ENCODE measurements at regions not wholly inside any gene's neighbourhood (a gene's known extent, or its start where the extent isn't known, plus 50 kb on each side); places are given as distances from the start of the nearest gene placed in this dataset.

DNA sequence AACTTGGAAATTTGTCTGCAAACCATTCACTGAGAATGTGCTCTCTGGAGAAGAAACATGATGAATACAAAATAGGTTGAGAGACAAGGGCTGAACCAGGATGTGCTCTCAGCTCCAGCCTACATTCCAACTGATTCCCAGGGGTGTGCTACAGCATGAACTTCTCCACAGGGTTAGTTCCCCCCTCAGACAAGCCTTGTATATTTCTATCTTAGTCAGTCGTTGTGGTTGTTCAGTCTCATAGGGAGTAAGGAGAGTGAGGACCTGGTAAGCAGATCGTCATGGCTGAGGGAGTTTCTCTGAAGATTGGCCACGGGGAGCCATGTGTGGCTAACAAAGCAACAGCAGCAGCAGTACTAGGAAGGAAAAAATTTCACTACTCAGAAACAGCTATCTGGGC is 919.7 kb upstream of the CADM2 start:
- peak; percentile 8 for DNase-seq (ENCODE audit: low read depth)

GRCh38 chr3:84042399-84043106 is 916.2 kb upstream of the CADM2 start:
- DNase-seq (ENCODE audit: low read depth): no peak

- no peak for DNase-seq (ENCODE audit: low read depth)
Observed at GRCh38 chr3:84066915-84067314, 891.9 kb upstream of the CADM2 start.

GRCh38 chr3:84073664-84074063 is 885.1 kb upstream of the CADM2 start:
- no peak for DNase-seq (ENCODE audit: low read depth)

GRCh38 chr3:84074767-84075166 is 884.0 kb upstream of the CADM2 start:
- peak; percentile 13 for DNase-seq (ENCODE audit: low read depth)

DNA sequence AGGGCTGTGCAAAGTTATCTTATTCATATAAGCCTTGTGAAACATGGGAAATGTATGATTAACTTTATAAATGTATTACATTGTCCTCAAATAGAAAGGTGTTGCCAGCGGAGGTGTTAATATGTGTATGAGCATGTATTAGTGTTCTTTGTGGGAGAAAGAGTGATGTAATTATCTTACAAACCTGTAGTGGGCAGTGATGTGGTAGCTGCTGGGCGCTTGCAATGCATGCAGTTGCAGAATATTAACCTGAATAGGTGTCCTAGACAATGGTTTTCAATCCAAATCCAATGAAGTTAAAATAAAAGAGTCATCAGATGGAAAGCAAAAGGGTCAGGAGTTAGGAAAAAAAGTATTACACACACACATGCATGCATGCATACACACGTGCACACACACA is 881.3 kb upstream of the CADM2 start:
- peak; percentile 17 for DNase-seq (ENCODE audit: low read depth)

GRCh38 chr3:84082726-84083125 is 876.1 kb upstream of the CADM2 start:
- peak; percentile 46 for DNase-seq (ENCODE audit: low read depth)

GRCh38 chr3:84092907-84093306 is 865.9 kb upstream of the CADM2 start:
- no peak for DNase-seq (ENCODE audit: low read depth)

GRCh38 chr3:84096188-84096587 is 862.6 kb upstream of the CADM2 start:
- DNase-seq (ENCODE audit: low read depth): no peak

- no peak for DNase-seq (ENCODE audit: low read depth)
Observed at GRCh38 chr3:84100861-84101260, 857.9 kb upstream of the CADM2 start.

GRCh38 chr3:84108442-84108971 is 850.3 kb upstream of the CADM2 start:
- peak; percentile 92 for DNase-seq (ENCODE audit: low read depth)

DNA sequence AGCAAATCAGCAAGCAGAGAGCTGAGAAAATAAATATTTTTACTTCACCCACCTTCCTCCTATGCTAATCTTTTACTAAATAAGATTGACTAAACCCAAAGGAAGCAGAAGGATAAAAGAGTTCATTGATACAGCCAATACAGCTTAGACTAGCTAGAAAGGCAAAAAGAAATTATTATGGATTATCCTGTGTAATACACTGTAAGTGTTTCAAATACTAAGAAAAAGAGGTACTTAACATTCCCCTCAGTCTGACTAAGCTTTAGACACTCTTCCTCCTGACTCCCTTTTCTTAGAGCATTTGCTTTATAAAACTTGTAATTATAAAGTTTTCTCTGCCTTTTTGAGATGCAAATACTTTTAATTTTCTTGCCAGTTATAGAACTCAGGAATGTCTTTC is 848.9 kb upstream of the CADM2 start:
- no peak for DNase-seq (ENCODE audit: low read depth)

DNA sequence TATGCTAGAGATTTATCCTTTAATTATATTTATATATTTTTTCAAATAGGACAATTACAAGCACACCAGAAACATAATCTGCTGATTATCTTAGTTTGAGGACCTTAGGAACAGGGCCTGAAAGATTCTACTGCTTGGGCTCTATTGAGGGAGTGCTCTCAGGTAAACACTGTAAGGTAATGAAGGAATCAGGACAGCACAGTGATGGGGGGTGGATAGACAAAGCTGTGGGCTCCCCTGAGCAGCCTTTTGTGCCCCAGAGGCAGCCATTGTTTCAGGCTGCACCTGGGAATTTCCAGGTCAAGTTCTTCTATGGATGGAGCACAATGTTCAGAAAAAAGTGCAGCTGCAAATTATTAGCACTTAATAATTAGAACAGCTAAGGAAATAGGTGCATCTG is 848.0 kb upstream of the CADM2 start:
- no peak for DNase-seq (ENCODE audit: low read depth)

DNA sequence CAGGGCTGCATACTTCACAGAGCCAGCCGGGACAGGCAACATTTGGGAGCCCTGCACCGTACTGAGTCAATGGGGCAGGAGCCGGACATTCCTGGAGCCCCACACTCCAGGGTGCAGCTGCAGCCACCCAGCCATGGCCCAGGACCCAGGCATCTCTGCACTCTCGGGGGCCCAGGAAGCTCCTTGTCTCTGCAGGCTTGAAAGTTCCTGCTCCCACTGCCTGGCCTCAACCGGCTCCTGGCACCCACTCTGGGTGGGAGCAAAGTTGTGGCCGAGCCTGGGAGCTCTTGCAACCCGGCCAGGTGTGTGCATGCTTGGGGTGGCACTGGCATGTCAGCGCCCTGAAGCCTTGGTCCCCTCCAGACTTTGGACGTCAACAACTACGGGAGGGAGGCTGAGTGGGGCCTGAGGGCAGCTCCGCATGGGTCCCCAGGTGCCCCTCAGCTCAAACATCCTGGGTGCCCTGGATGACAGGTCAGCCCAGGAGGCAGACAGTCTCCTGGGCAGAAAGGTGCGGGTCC is 833.5 kb upstream of the CADM2 start:
- no peak for DNase-seq (ENCODE audit: low read depth)

- no peak for DNase-seq (ENCODE audit: low read depth)
Observed at GRCh38 chr3:84125760-84126159, 833.0 kb upstream of the CADM2 start.

- no peak for DNase-seq (ENCODE audit: low read depth)
Observed at GRCh38 chr3:84126160-84126559, 832.6 kb upstream of the CADM2 start.

DNA sequence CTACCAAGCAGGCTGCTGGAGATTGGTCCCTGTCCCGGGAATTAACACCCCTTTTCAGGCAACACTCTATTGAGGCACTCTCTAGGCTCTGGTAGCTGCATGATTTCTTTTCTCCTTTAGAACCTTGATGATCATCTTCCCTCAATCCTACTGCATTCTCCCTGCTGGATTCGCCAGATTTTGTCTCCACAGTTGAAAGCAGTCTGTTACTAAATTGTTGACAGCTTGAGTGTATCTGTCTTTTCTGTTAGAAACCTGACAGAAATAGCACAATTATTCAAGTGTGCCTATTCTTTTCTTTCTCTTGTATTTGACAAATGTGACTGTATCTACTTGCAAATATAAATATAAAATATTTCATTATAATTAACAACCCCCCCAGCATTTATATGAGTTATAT is 830.8 kb upstream of the CADM2 start:
- no peak for DNase-seq (ENCODE audit: low read depth)

DNA sequence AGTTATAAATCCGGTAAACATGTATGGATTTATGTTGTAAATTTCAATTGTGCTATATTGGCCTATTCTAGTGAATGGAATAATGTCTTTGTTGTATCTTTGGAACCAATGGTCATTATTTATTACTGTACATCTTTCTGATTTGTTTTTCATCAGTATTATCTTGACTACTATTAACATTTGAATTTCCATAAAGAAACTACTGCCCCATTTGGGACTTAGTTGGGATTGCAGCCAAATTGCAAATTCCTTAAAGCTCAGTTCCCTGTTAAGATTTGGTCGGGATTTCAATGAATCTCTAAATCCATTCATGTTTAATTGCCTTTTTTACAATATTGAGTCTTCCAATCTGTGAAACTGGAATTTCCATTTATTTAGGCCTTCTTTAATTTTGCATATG is 822.4 kb upstream of the CADM2 start:
- DNase-seq (ENCODE audit: low read depth): no peak

DNA sequence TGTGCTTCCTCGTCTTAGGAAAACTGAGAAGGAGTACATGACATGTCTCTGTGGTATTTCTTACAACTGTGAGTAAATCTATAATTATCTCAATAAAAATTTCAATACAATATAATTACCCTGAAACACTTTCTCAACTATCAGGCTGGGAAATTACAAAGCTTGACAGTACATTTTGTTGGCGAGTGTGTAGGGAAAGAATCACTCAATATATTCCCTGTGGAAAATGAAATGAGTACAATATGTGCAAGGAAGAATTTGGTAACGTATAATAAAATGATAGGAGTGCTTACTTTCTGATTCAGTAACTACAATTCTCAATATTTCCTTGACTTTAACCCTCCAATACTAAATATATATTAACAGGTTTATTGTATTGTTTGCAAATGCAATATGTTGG is 818.2 kb upstream of the CADM2 start:
- DNase-seq (ENCODE audit: low read depth): no peak

GRCh38 chr3:84141571-84141970 is 817.2 kb upstream of the CADM2 start:
- DNase-seq (ENCODE audit: low read depth): no peak

- peak; percentile 3 for DNase-seq (ENCODE audit: low read depth)
Observed at GRCh38 chr3:84165328-84165727, 793.5 kb upstream of the CADM2 start.

DNA sequence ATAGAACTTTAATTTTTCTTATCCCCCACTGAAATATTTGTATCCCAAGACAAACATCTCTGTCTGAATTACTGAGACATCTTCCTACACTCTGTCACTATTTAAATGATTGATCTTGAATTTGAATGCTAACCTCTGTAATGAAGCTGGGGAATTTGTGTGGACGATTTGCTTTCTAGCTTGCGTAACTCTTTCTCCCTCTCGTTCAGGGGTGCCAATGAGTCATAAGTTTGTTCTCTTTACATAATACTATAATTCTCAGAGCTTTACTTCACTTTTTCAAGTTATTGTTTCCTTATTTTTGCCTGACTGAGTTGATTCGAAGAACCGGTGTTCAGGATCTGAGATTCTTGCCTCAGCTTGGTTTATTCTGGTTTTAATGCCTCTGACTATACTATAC is 783.3 kb upstream of the CADM2 start:
- no peak for DNase-seq (ENCODE audit: low read depth)

DNA sequence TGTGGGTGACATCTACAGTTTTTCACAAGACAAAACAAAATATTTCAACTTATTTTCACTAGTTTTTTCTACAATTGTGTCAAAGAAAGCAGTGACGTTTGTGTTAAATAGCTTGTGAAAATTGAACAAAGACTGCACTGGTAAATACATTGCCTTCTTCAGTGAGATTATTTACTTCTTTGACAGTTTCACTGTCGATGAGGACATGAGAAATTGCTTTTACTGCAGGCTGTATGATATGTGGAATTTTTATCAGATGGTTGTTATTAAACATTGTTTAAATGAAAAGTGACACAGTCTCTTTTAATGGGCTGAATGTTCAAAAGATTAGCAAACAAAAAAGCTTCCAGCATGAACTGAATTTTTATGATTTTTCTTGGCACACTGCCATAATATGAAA is 773.9 kb upstream of the CADM2 start:
- DNase-seq (ENCODE audit: low read depth): no peak

All from HT1080 (cell line).